ENCODE measurements at regions not wholly inside any gene's neighbourhood (a gene's known extent, or its start where the extent isn't known, plus 50 kb on each side); places are given as distances from the start of the nearest gene placed in this dataset.

- Mint-ChIP-seq H3K9me3 (peaks cover 11% of the 10 kb centered on the region), H3K27ac (peak overlapping the region; percentile 97), H3K4me1 (peaks cover 53% of the 10 kb centered on the region), H3K36me3 (no peaks in the 10 kb centered on the region), H3K4me3 (peak overlapping the region; percentile 1), H3K27me3 (ENCODE audit: low read depth) (no peaks in the 10 kb centered on the region)
- DNase-seq (ENCODE audit: low spot score in 2 of 2, unreplicated experiment in 2 of 2) = no peak
- TF ChIP-seq, protein P1, sequence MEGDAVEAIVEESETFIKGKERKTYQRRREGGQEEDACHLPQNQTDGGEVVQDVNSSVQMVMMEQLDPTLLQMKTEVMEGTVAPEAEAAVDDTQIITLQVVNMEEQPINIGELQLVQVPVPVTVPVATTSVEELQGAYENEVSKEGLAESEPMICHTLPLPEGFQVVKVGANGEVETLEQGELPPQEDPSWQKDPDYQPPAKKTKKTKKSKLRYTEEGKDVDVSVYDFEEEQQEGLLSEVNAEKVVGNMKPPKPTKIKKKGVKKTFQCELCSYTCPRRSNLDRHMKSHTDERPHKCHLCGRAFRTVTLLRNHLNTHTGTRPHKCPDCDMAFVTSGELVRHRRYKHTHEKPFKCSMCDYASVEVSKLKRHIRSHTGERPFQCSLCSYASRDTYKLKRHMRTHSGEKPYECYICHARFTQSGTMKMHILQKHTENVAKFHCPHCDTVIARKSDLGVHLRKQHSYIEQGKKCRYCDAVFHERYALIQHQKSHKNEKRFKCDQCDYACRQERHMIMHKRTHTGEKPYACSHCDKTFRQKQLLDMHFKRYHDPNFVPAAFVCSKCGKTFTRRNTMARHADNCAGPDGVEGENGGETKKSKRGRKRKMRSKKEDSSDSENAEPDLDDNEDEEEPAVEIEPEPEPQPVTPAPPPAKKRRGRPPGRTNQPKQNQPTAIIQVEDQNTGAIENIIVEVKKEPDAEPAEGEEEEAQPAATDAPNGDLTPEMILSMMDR (IDR thresholded peaks at IDR 0.05; ENCODE audit: unreplicated experiment) = no peak
Measured at GRCh38 chr9:14418301-14418940, 104.5 kb upstream of the NFIB start.

DNA sequence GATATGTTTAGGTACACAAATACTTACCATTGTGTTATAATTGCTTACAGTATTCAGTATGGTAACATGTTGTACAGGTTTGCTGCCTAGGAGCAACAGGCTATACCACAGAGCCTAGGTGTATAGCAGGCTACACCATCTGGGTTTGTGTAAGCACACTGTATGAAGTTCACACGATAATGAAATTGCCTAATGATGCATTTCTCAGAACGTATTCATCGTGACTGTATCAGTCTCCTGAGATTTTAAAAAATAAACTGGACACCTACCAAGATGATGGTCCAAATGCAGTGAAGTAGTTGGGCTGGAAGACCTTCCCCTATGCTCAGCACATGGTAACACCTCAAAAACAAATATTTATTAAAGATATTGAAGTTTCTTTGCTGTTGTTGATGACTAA is 103.3 kb upstream of the NFIB start:
- Mint-ChIP-seq H3K4me1 (peaks cover 52% of the 10 kb centered on the region), H3K9me3 (peaks cover 11% of the 10 kb centered on the region), H3K36me3 (no peaks in the 10 kb centered on the region), H3K27me3 (ENCODE audit: low read depth) (no peaks in the 10 kb centered on the region), H3K27ac (no peak overlapping the region), H3K4me3 (no peak overlapping the region)
- TF ChIP-seq, protein P1 (IDR thresholded peaks at IDR 0.05; ENCODE audit: unreplicated experiment) = no peak
- DNase-seq (ENCODE audit: low spot score in 2 of 2, unreplicated experiment in 2 of 2) = no peak

- peaks cover 43% of the 10 kb centered on the region for H3K4me1 Mint-ChIP-seq
- DNase-seq (ENCODE audit: low spot score in 2 of 2, unreplicated experiment in 2 of 2) = no peak
Measured at GRCh38 chr9:14415947-14416346, 102.0 kb upstream of the NFIB start.

DNA sequence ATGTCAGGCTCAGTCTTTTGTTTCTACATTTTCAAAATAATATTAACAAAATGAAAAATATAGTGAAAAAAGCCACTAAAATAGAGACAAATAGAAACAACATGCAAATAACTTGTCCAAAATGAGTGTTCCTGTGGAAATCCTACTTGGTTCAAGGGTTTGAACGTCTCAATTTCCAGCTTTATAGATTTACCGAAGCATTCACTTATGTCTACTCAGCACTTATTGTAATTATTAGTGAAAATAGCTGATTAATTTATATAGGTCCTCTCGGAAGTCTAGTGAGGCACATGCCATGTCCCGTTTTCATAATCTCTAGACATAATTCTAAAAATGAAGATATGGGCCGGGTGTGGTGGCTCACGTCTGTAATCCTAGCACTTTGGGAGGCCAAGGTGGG is 99.9 kb upstream of the NFIB start:
- H3K4me1 Mint-ChIP-seq = peaks cover 28% of the 10 kb centered on the region
- H3K9me3 Mint-ChIP-seq = peaks cover 11% of the 10 kb centered on the region
- TF ChIP-seq, protein P1 (IDR thresholded peaks at IDR 0.05; ENCODE audit: unreplicated experiment) = no peak
- H3K27me3 Mint-ChIP-seq (ENCODE audit: low read depth) = no peaks in the 10 kb centered on the region
- no peak for DNase-seq (ENCODE audit: low spot score in 2 of 2, unreplicated experiment in 2 of 2)
- no peak overlapping the region for H3K27ac Mint-ChIP-seq
- no peak overlapping the region for H3K4me3 Mint-ChIP-seq
- no peaks in the 10 kb centered on the region for H3K36me3 Mint-ChIP-seq

More at GRCh38 chr9:14415947-14416346, 102.0 kb upstream of the NFIB start:
- no peaks in the 10 kb centered on the region for H3K36me3 Mint-ChIP-seq
- H3K27me3 Mint-ChIP-seq (ENCODE audit: low read depth) = no peaks in the 10 kb centered on the region
- H3K27ac Mint-ChIP-seq = no peak overlapping the region
- TF ChIP-seq, protein P1 (IDR thresholded peaks at IDR 0.05; ENCODE audit: unreplicated experiment) = no peak
- peaks cover 11% of the 10 kb centered on the region for H3K9me3 Mint-ChIP-seq
- no peak overlapping the region for H3K4me3 Mint-ChIP-seq

- no peak for DNase-seq (ENCODE audit: low spot score in 2 of 2, unreplicated experiment in 2 of 2)
- Mint-ChIP-seq H3K36me3 (no peaks in the 10 kb centered on the region), H3K27ac (peak overlapping the region; percentile 80), H3K4me3 (no peak overlapping the region), H3K4me1 (peaks cover 18% of the 10 kb centered on the region), H3K9me3 (peaks cover 11% of the 10 kb centered on the region), H3K27me3 (ENCODE audit: low read depth) (no peaks in the 10 kb centered on the region)
- TF ChIP-seq, protein P1 (IDR thresholded peaks at IDR 0.05; ENCODE audit: unreplicated experiment) = no peak
Measured at GRCh38 chr9:14412775-14413174, 98.8 kb upstream of the NFIB start.
